Mesenchymal stem cell (in vitro differentiated cells and primary cell): ENCODE measurements at regions not wholly inside any gene's neighbourhood (a gene's known extent, or its start where the extent isn't known, plus 50 kb on each side); places are given as distances from the start of the nearest gene placed in this dataset.

ENCODE experiments used
- DNase-seq: peaks from one replicate; pipeline ENCODE4 v3.0.0-alpha.2; 2013
- H2AFZ ChIP-seq: one replicate; pipeline ENCODE4 v1.6.1; 2013; ENCODE audit warnings: low read depth, mild to moderate bottlenecking, control low read depth, inconsistent platforms, low read length, moderate library complexity
- H2AK5ac ChIP-seq: 2 replicates; pipeline ENCODE4 v1.6.1; 2013; ENCODE audit warnings: low read length, moderate library complexity, mild to moderate bottlenecking, inconsistent platforms; ENCODE audit not compliant: severe bottlenecking
- H2BK120ac ChIP-seq: one replicate; pipeline ENCODE4 v1.6.1; 2013; ENCODE audit warnings: low read depth, mild to moderate bottlenecking, inconsistent platforms, low read length, moderate library complexity
- H2BK12ac ChIP-seq, 2 experiments: one replicate each; pipeline ENCODE4 v1.6.1; 2013; ENCODE audit warnings: inconsistent platforms in 2 of 2, low read length in 2 of 2, mild to moderate bottlenecking in 2 of 2, moderate library complexity in 2 of 2, control low read depth in 1 of 2
- H2BK15ac ChIP-seq: one replicate; pipeline ENCODE4 v1.6.1; 2013; ENCODE audit warnings: mild to moderate bottlenecking, low read depth, inconsistent platforms; ENCODE audit not compliant: poor library complexity, severe bottlenecking
- H2BK5ac ChIP-seq: 2 replicates; pipeline ENCODE4 v1.6.1; 2013; ENCODE audit warnings: low read depth, mild to moderate bottlenecking, low read length, control low read depth, inconsistent platforms; ENCODE audit not compliant: poor library complexity, severe bottlenecking
- H3K14ac ChIP-seq, 2 experiments: one replicate each; pipeline ENCODE4 v1.6.1; 2013; ENCODE audit warnings: inconsistent platforms in 2 of 2, low read length in 2 of 2, control low read depth in 1 of 2, mild to moderate bottlenecking in 1 of 2, moderate library complexity in 1 of 2
- H3K18ac ChIP-seq, 2 experiments: one replicate each; pipeline ENCODE4 v1.6.1; 2013; ENCODE audit warnings: inconsistent platforms in 2 of 2, low read length in 2 of 2, control low read depth in 1 of 2, low read depth in 1 of 2, mild to moderate bottlenecking in 1 of 2
- H3K23ac ChIP-seq, 2 experiments: one replicate each; pipeline ENCODE4 v1.6.1; 2013; ENCODE audit warnings: inconsistent platforms in 2 of 2, low read length in 2 of 2, mild to moderate bottlenecking in 2 of 2, moderate library complexity in 2 of 2, control low read depth in 1 of 2
- H3K27ac ChIP-seq: 2 replicates; pipeline ENCODE4 v1.5.1; 2013; ENCODE audit warnings: mild to moderate bottlenecking, moderate library complexity, low read length, control low read depth, inconsistent platforms; ENCODE audit not compliant: poor library complexity, severe bottlenecking
- H3K27me3 ChIP-seq, 2 experiments: 2 replicates each; pipeline versions ENCODE4 v1.6.1 to v1.7.0; 2013; ENCODE audit warnings: low read length in 2 of 2, mild to moderate bottlenecking in 2 of 2, moderate library complexity in 2 of 2, control low read depth in 1 of 2, inconsistent platforms in 1 of 2; ENCODE audit not compliant: control insufficient read depth in 1 of 2, insufficient read depth in 1 of 2
- H3K36me3 ChIP-seq, 2 experiments: 2 replicates each; pipeline versions ENCODE4 v1.6.1 to v1.7.0; 2013; ENCODE audit warnings: low read length in 2 of 2, control low read depth in 1 of 2, inconsistent platforms in 1 of 2, low read depth in 1 of 2, mild to moderate bottlenecking in 1 of 2; ENCODE audit not compliant: insufficient read depth in 2 of 2, control insufficient read depth in 1 of 2
- H3K4ac ChIP-seq, 2 experiments: one replicate each; pipeline ENCODE4 v1.6.1; 2013; ENCODE audit warnings: inconsistent platforms in 2 of 2, low read length in 2 of 2, mild to moderate bottlenecking in 2 of 2, moderate library complexity in 2 of 2, control low read depth in 1 of 2, low read depth in 1 of 2
- H3K4me1 ChIP-seq: 2 replicates; pipeline ENCODE4 v1.6.1; 2013; ENCODE audit warnings: low read depth, low read length, control low read depth; ENCODE audit not compliant: control insufficient read depth, insufficient read depth
- H3K4me2 ChIP-seq: 2 replicates; pipeline ENCODE4 v1.6.1; 2013; ENCODE audit warnings: low read length, mild to moderate bottlenecking, inconsistent platforms; ENCODE audit not compliant: poor library complexity, severe bottlenecking
- H3K4me3 ChIP-seq, 2 experiments: 2 replicates each; pipeline versions ENCODE4 v1.5.1 to v1.7.0; 2013; ENCODE audit warnings: low read length in 2 of 2, mild to moderate bottlenecking in 2 of 2, control low read depth in 1 of 2, low read depth in 1 of 2; ENCODE audit not compliant: insufficient read depth in 1 of 2
- H3K79me1 ChIP-seq: replicated peaks from 2 replicates; pipeline ENCODE4 v1.6.1; 2013; ENCODE audit warnings: mild to moderate bottlenecking, control low read depth, low read length, inconsistent platforms; ENCODE audit not compliant: poor library complexity, severe bottlenecking
- H3K9ac ChIP-seq: 2 replicates; pipeline ENCODE4 v1.7.0; 2013; ENCODE audit warnings: mild to moderate bottlenecking, low read length, moderate library complexity
- H3K9me3 ChIP-seq: 2 replicates; pipeline ENCODE4 v1.7.0; 2013; ENCODE audit warnings: mild to moderate bottlenecking, low read length; ENCODE audit not compliant: control insufficient read depth
- H4K8ac ChIP-seq: one replicate; pipeline ENCODE4 v1.6.1; 2013; ENCODE audit warnings: inconsistent platforms, mild to moderate bottlenecking, low read length, moderate library complexity
- H4K91ac ChIP-seq: one replicate; pipeline ENCODE4 v1.6.1; 2013; ENCODE audit warnings: mild to moderate bottlenecking, low read length, inconsistent platforms
- WGBS: methylation state at CpG from one replicate; pipeline ENCODE4 v1.1.7; 2013; ENCODE audit warnings: mixed read lengths; 5-methylcytosine and 5-hydroxymethylcytosine counted together

GRCh38 chr11:97814325-97814959 lies 1206.3 kb upstream of the CNTN5 start:
- Histone ChIP-seq H2BK120ac (no peak overlapping the region), H3K4me3 (no peak overlapping the region), H2BK15ac (no peak overlapping the region), H3K27ac (no peak overlapping the region), H3K4me2 (no peak overlapping the region), H2AK5ac (no peak overlapping the region), H3K9ac (no peak overlapping the region), H4K91ac (no peak overlapping the region), H3K18ac (no peak overlapping the region), H3K27me3 (no peaks in the 10 kb centered on the region), H3K14ac (no peak overlapping the region), H3K23ac (no peak overlapping the region), H4K8ac (no peak overlapping the region), H3K36me3 (no peaks in the 10 kb centered on the region), H3K9me3 (peaks cover 18% of the 10 kb centered on the region), H2AFZ (peak overlapping the region; percentile 11), H3K79me1 (no peaks in the 10 kb centered on the region), H2BK12ac (no peak overlapping the region), H3K4ac (no peak overlapping the region), H2BK5ac (no peak overlapping the region), H3K4me1 (no peaks in the 10 kb centered on the region)
- DNase-seq, result peak; percentile 3
- 92% methylated on average over 3 of the region's 4 CpGs for WGBS

GRCh38 chr11:97815667-97816066 lies 1205.1 kb upstream of the CNTN5 start:
- no peak overlapping the region for H2BK12ac ChIP-seq
- H2BK5ac ChIP-seq, result no peak overlapping the region
- H3K36me3 ChIP-seq, result no peaks in the 10 kb centered on the region
- no peaks in the 10 kb centered on the region for H3K79me1 ChIP-seq
- H3K23ac ChIP-seq, result no peak overlapping the region
- H2AFZ ChIP-seq, result no peak overlapping the region
- no peak for DNase-seq
- no peak overlapping the region for H2BK120ac ChIP-seq
- no peak overlapping the region for H2BK15ac ChIP-seq
- H2AK5ac ChIP-seq, result no peak overlapping the region
- no peak overlapping the region for H3K14ac ChIP-seq
- H3K4me1 ChIP-seq, result no peaks in the 10 kb centered on the region
- H3K4me2 ChIP-seq, result no peak overlapping the region
- no peaks in the 10 kb centered on the region for H3K27me3 ChIP-seq
- no peak overlapping the region for H3K27ac ChIP-seq
- no peak overlapping the region for H3K9ac ChIP-seq
- H3K4ac ChIP-seq, result no peak overlapping the region
- WGBS, result 72% methylated on average over 1 of the region's 1 CpG
- no peak overlapping the region for H4K8ac ChIP-seq
- no peak overlapping the region for H3K18ac ChIP-seq
- peaks cover 7% of the 10 kb centered on the region for H3K9me3 ChIP-seq
- H4K91ac ChIP-seq, result no peak overlapping the region
- no peak overlapping the region for H3K4me3 ChIP-seq

- no peaks in the 10 kb centered on the region for H3K79me1 ChIP-seq
- H3K14ac ChIP-seq, result no peak overlapping the region
- H3K27me3 ChIP-seq, result no peaks in the 10 kb centered on the region
- H2AK5ac ChIP-seq, result no peak overlapping the region
- no peak overlapping the region for H3K23ac ChIP-seq
- no peak overlapping the region for H3K27ac ChIP-seq
- DNase-seq, result no peak
- H3K4ac ChIP-seq, result no peak overlapping the region
- H2BK120ac ChIP-seq, result no peak overlapping the region
- H3K4me2 ChIP-seq, result no peak overlapping the region
- H3K4me1 ChIP-seq, result no peaks in the 10 kb centered on the region
- H2BK15ac ChIP-seq, result no peak overlapping the region
- no peak overlapping the region for H2BK12ac ChIP-seq
- WGBS, result 79% methylated on average over 2 of the region's 4 CpGs
- no peak overlapping the region for H3K9ac ChIP-seq
- no peak overlapping the region for H2BK5ac ChIP-seq
- peaks cover 7% of the 10 kb centered on the region for H3K9me3 ChIP-seq
- no peak overlapping the region for H4K91ac ChIP-seq
- no peak overlapping the region for H4K8ac ChIP-seq
- no peak overlapping the region for H3K18ac ChIP-seq
- no peak overlapping the region for H3K4me3 ChIP-seq
- no peaks in the 10 kb centered on the region for H3K36me3 ChIP-seq
- H2AFZ ChIP-seq, result no peak overlapping the region
These were observed 1188.3 kb upstream of the CNTN5 start for GRCh38 chr11:97832451-97832850.

- no peaks in the 10 kb centered on the region for H3K36me3 ChIP-seq
These were observed 1187.3 kb upstream of the CNTN5 start for GRCh38 chr11:97833412-97833811.

More at GRCh38 chr11:97833412-97833811, 1187.3 kb upstream of the CNTN5 start:
- 77% methylated on average over 2 of the region's 2 CpGs for WGBS
- H3K79me1 ChIP-seq, result no peaks in the 10 kb centered on the region
- H3K9me3 ChIP-seq, result peaks cover 7% of the 10 kb centered on the region
- H2BK15ac ChIP-seq, result no peak overlapping the region
- H3K27me3 ChIP-seq, result no peaks in the 10 kb centered on the region
- H4K91ac ChIP-seq, result no peak overlapping the region
- no peak overlapping the region for H2BK12ac ChIP-seq
- H3K4me1 ChIP-seq, result no peaks in the 10 kb centered on the region
- no peak overlapping the region for H3K4ac ChIP-seq
- no peak overlapping the region for H3K18ac ChIP-seq
- H2AK5ac ChIP-seq, result no peak overlapping the region
- no peak overlapping the region for H3K4me2 ChIP-seq
- no peak overlapping the region for H3K9ac ChIP-seq
- no peak overlapping the region for H4K8ac ChIP-seq
- H3K4me3 ChIP-seq, result no peak overlapping the region
- H2BK5ac ChIP-seq, result no peak overlapping the region
- H2AFZ ChIP-seq, result no peak overlapping the region
- H3K14ac ChIP-seq, result no peak overlapping the region
- H3K23ac ChIP-seq, result no peak overlapping the region
- no peak overlapping the region for H3K27ac ChIP-seq
- no peak overlapping the region for H2BK120ac ChIP-seq
- DNase-seq, result no peak
